Endodermal cell (in vitro differentiated cells): ENCODE measurements at regions not wholly inside any gene's neighbourhood (a gene's known extent, or its start where the extent isn't known, plus 50 kb on each side); places are given as distances from the start of the nearest gene placed in this dataset.

Experiments used
- DNase-seq: peaks from one replicate; pipeline ENCODE4 v3.0.0-alpha.2; 2017
- H3K27ac ChIP-seq: 2 replicates; pipeline ENCODE4 v1.5.1; 2013; ENCODE audit warnings: mild to moderate bottlenecking, low read depth, low read length, moderate library complexity
- H3K27me3 ChIP-seq: 2 replicates; pipeline ENCODE4 v1.6.1; 2013; ENCODE audit warnings: mild to moderate bottlenecking, low read length, moderate library complexity; ENCODE audit not compliant: insufficient read depth, control insufficient read depth, poor library complexity, severe bottlenecking
- H3K36me3 ChIP-seq: 2 replicates; pipeline ENCODE4 v1.7.0; 2013; ENCODE audit warnings: mild to moderate bottlenecking, low read length, moderate library complexity; ENCODE audit not compliant: control insufficient read depth, insufficient read depth
- H3K4me1 ChIP-seq: one replicate; pipeline ENCODE4 v1.7.0; 2013; ENCODE audit warnings: low read length; ENCODE audit not compliant: control insufficient read depth, insufficient read depth
- H3K4me3 ChIP-seq: 2 replicates; pipeline ENCODE4 v1.5.1; 2013; ENCODE audit warnings: mild to moderate bottlenecking, low read length, moderate library complexity
- H3K9ac ChIP-seq: 2 replicates; pipeline ENCODE4 v1.6.1; 2013; ENCODE audit warnings: mild to moderate bottlenecking, low read length, moderate library complexity; ENCODE audit not compliant: poor library complexity, severe bottlenecking; ENCODE audit errors: extremely low read depth
- H3K9me3 ChIP-seq: 2 replicates; pipeline ENCODE4 v1.6.1; 2013; ENCODE audit warnings: mild to moderate bottlenecking, low read length, moderate library complexity; ENCODE audit not compliant: control insufficient read depth
- H3K27ac Mint-ChIP-seq: 2 replicates; pipeline ENCODE4 v1.8.0; 2020; ENCODE audit warnings: mixed read lengths
- H3K27me3 Mint-ChIP-seq: 2 replicates; pipeline ENCODE4 v1.8.0; 2021; ENCODE audit warnings: mild to moderate bottlenecking, mixed read lengths; ENCODE audit not compliant: insufficient read depth
- H3K36me3 Mint-ChIP-seq: 2 replicates; pipeline ENCODE4 v1.8.0; 2020; ENCODE audit warnings: low read depth, mixed read lengths
- H3K4me1 Mint-ChIP-seq: 2 replicates; pipeline ENCODE4 v1.8.0; 2020; ENCODE audit warnings: mixed read lengths
- H3K4me3 Mint-ChIP-seq: 2 replicates; pipeline ENCODE4 v1.8.0; 2020; ENCODE audit warnings: mild to moderate bottlenecking, moderate library complexity, mixed read lengths
- H3K9me3 Mint-ChIP-seq: 2 replicates; pipeline ENCODE4 v1.8.0; 2020; ENCODE audit warnings: mild to moderate bottlenecking, mixed read lengths
- WGBS, 2 experiments: methylation state at CpG; one replicate each; pipeline versions ENCODE4 v1.1.5 to v1.1.7; 2013; ENCODE audit warnings: missing lambda C conversion rate in 2 of 2, mixed read lengths in 1 of 2; ENCODE audit not compliant: insufficient coverage in 1 of 2, insufficient read length in 1 of 2; 5-methylcytosine and 5-hydroxymethylcytosine counted together
- TF ChIP-seq, protein P1 (sequence below): fragments of 200-600 bp; sonication (generic); conservative IDR thresholded peaks from 2 replicates; pipeline ENCODE4 v1.5.0; 2021; ENCODE audit warnings: antibody characterized with exemption, mild to moderate bottlenecking

GRCh38 chr10:10130686-10131085, 887.0 kb upstream of the CELF2 start:
- H3K36me3 ChIP-seq: no peaks in the 10 kb centered on the region
- H3K9ac ChIP-seq: no peak overlapping the region
- no peak overlapping the region for H3K27ac ChIP-seq
- H3K4me3 ChIP-seq: no peak overlapping the region
- no peaks in the 10 kb centered on the region for H3K27me3 ChIP-seq
- no peak for DNase-seq
- Mint-ChIP-seq H3K27ac (no peak overlapping the region), H3K27me3 (no peaks in the 10 kb centered on the region), H3K4me1 (no peaks in the 10 kb centered on the region), H3K9me3 (no peaks in the 10 kb centered on the region), H3K4me3 (no peak overlapping the region), H3K36me3 (no peaks in the 10 kb centered on the region)
- 95% methylated on average over 1 of the region's 2 CpGs; no CpG with 5 or more reads in 1 of the 2 experiments for WGBS, 2 experiments
- TF ChIP-seq, protein P1, sequence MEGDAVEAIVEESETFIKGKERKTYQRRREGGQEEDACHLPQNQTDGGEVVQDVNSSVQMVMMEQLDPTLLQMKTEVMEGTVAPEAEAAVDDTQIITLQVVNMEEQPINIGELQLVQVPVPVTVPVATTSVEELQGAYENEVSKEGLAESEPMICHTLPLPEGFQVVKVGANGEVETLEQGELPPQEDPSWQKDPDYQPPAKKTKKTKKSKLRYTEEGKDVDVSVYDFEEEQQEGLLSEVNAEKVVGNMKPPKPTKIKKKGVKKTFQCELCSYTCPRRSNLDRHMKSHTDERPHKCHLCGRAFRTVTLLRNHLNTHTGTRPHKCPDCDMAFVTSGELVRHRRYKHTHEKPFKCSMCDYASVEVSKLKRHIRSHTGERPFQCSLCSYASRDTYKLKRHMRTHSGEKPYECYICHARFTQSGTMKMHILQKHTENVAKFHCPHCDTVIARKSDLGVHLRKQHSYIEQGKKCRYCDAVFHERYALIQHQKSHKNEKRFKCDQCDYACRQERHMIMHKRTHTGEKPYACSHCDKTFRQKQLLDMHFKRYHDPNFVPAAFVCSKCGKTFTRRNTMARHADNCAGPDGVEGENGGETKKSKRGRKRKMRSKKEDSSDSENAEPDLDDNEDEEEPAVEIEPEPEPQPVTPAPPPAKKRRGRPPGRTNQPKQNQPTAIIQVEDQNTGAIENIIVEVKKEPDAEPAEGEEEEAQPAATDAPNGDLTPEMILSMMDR: no peak
- no peaks in the 10 kb centered on the region for H3K4me1 ChIP-seq
- no peaks in the 10 kb centered on the region for H3K9me3 ChIP-seq

DNA sequence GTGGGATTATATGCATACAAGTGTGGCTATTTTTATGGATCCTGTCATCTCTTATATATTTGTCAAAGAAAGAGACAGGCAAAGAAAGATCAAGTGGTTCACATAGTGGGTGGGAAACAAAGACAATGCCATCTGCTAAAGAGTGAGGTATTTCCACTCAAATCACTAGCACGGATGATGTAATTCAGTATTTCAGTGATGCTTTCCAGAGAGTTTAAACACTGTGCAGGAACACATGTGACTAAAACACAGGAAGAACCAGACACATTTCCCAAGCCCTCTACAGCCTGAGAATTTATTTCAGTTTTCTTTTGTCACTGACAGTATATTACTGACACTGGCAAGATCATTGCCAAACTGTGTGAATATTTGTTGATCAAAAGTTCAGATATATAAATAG, 885.7 kb upstream of the CELF2 start:
- WGBS, 2 experiments: 92% methylated on average over 1 of the region's 1 CpG; no CpG with 5 or more reads in 1 of the 2 experiments
- no peaks in the 10 kb centered on the region for H3K27me3 ChIP-seq
- TF ChIP-seq, protein P1: no peak

GRCh38 chr10:10133281-10133680, 884.4 kb upstream of the CELF2 start:
- 80 to 86% methylated on average over 1 of the region's 1 CpG for WGBS, 2 experiments
- Histone ChIP-seq H3K9ac (no peak overlapping the region), H3K36me3 (no peaks in the 10 kb centered on the region), H3K9me3 (no peaks in the 10 kb centered on the region), H3K4me3 (no peak overlapping the region), H3K27me3 (no peaks in the 10 kb centered on the region), H3K4me1 (no peaks in the 10 kb centered on the region), H3K27ac (no peak overlapping the region)
- Mint-ChIP-seq H3K9me3 (no peaks in the 10 kb centered on the region), H3K27ac (no peak overlapping the region), H3K36me3 (no peaks in the 10 kb centered on the region), H3K4me3 (no peak overlapping the region), H3K4me1 (no peaks in the 10 kb centered on the region), H3K27me3 (no peaks in the 10 kb centered on the region)
- DNase-seq: no peak
- TF ChIP-seq, protein P1: no peak

More for the DNA sequence above, 885.7 kb upstream of the CELF2 start:
- Mint-ChIP-seq H3K4me1 (no peaks in the 10 kb centered on the region), H3K27me3 (no peaks in the 10 kb centered on the region), H3K4me3 (no peak overlapping the region), H3K27ac (no peak overlapping the region), H3K9me3 (no peaks in the 10 kb centered on the region), H3K36me3 (no peaks in the 10 kb centered on the region)
- DNase-seq: no peak
- Histone ChIP-seq H3K9me3 (no peaks in the 10 kb centered on the region), H3K9ac (no peak overlapping the region), H3K36me3 (no peaks in the 10 kb centered on the region), H3K4me1 (no peaks in the 10 kb centered on the region), H3K4me3 (no peak overlapping the region), H3K27ac (no peak overlapping the region)
